K562 (cell line): ENCODE measurements at regions not wholly inside any gene's neighbourhood (a gene's known extent, or its start where the extent isn't known, plus 50 kb on each side); places are given as distances from the start of the nearest gene placed in this dataset.

Source experiments
- AFF1 ChIP-seq, 2 experiments: fragments of 450-650 bp; IDR thresholded peaks; 2 replicates each; pipeline ENCODE4 v1.6.1; 2018; ENCODE audit warnings: mild to moderate bottlenecking in 2 of 2, low read depth in 1 of 2; ENCODE audit not compliant: partially characterized antibody in 2 of 2
- ATF1 ChIP-seq, 2 experiments: fragments of 450-650 bp in 1 of 2; IDR thresholded peaks; 2 replicates each; pipeline ENCODE4 v1.6.1; 2016; ENCODE audit warnings: missing compliant biosample characterization in 1 of 2, missing genetic modification characterization in 1 of 2
- CREB1 ChIP-seq, 2 experiments: sonication (generic) in 1 of 2; formaldehyde crosslinking in 1 of 2; IDR thresholded peaks; 2 replicates each; pipeline versions ENCODE4 v1.6.1 to v1.8.0; 2012 to 2022; ENCODE audit warnings: inconsistent platforms in 1 of 2, mild to moderate bottlenecking in 1 of 2, missing genetic modification reagents in 1 of 2, moderate library complexity in 1 of 2
- EHMT2 ChIP-seq: fragments of 450-650 bp; IDR thresholded peaks from 2 replicates; pipeline ENCODE4 v1.6.1; 2018; ENCODE audit warnings: antibody characterized with exemption
- REST ChIP-seq, 2 experiments: fragments of 450-650 bp; formaldehyde crosslinking in 1 of 2; IDR thresholded peaks; 2 replicates each; pipeline versions ENCODE4 v1.4.0 to v1.6.1; 2014 to 2020; ENCODE audit warnings: mild to moderate bottlenecking in 2 of 2, borderline replicate concordance in 1 of 2, low read depth in 1 of 2

- TF ChIP-seq AFF1 (IDR thresholded peaks at IDR 0.05; ENCODE audit: low read depth in 1 of 2, partially characterized antibody in 2 of 2) (peak in 1 of 2 experiments; percentile 81), ATF1 (CRISPR knock-in tag; IDR thresholded peaks at IDR 0.05) (no peak), ATF1 (tag; IDR thresholded peaks at IDR 0.05) (peak; percentile 66), CREB1 (IDR thresholded peaks at IDR 0.05) (no peak), CREB1 (CRISPR knock-in tag; IDR thresholded peaks at IDR 0.05) (peak; percentile 49; the same call in 1 of the 2 replicates), REST (IDR thresholded peaks at IDR 0.05; ENCODE audit: borderline replicate concordance) (peak; percentile 98), REST (CRISPR knock-in tag; IDR thresholded peaks at IDR 0.05; ENCODE audit: low read depth) (peak; percentile 92), EHMT2 (peak; percentile 98)
Observed at GRCh38 chr3:124217542-124217941, 225.6 kb upstream of the ROPN1 start (continued).
